ENCODE measurements at regions not wholly inside any gene's neighbourhood (a gene's known extent, or its start where the extent isn't known, plus 50 kb on each side); places are given as distances from the start of the nearest gene placed in this dataset.

DNA sequence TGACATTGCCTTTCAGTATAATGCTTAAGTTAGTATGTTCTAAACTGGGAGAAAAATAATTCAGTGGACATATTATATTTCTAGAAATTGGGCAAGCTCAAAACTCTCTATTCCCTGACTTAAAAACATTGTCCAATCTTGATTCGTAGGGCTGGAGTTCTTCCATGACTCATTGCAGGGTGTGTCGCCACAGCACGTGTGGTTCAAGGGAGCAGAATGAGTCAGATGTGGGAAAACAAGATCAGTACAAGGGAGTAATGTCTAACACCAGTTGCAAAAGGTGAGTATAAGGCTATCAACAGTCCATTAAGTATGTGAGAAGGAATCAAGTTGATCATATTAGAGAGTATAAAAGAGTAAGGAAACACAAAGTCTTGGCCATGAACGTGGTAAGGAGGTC is 887.0 kb downstream of the TMTC2 start:
- TF ChIP-seq, protein P1, sequence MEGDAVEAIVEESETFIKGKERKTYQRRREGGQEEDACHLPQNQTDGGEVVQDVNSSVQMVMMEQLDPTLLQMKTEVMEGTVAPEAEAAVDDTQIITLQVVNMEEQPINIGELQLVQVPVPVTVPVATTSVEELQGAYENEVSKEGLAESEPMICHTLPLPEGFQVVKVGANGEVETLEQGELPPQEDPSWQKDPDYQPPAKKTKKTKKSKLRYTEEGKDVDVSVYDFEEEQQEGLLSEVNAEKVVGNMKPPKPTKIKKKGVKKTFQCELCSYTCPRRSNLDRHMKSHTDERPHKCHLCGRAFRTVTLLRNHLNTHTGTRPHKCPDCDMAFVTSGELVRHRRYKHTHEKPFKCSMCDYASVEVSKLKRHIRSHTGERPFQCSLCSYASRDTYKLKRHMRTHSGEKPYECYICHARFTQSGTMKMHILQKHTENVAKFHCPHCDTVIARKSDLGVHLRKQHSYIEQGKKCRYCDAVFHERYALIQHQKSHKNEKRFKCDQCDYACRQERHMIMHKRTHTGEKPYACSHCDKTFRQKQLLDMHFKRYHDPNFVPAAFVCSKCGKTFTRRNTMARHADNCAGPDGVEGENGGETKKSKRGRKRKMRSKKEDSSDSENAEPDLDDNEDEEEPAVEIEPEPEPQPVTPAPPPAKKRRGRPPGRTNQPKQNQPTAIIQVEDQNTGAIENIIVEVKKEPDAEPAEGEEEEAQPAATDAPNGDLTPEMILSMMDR (IDR thresholded peaks at IDR 0.05; ENCODE audit: borderline replicate concordance, extremely low read depth, low read length, poor library complexity, severe bottlenecking): no peak
- no peak for TF ChIP-seq EZH2 (IDR thresholded peaks at IDR 0.05; ENCODE audit: borderline replicate concordance, low read depth, low read length, severe bottlenecking)

All from DND-41 (cell line).